Neutrophil (primary cell): ENCODE measurements at regions not wholly inside any gene's neighbourhood (a gene's known extent, or its start where the extent isn't known, plus 50 kb on each side); places are given as distances from the start of the nearest gene placed in this dataset.
"Not testable (repeated sequence)": the region's sequence is repeated elsewhere in the genome, so short reads cannot be mapped to it uniquely, and the experiment has no call there.

Experiments used
- H3K27ac ChIP-seq: fragments of 200-600 bp; sonication (generic); 2 replicates; pipeline ENCODE4 v1.5.1; 2016; ENCODE audit warnings: mild to moderate bottlenecking, moderate library complexity
- H3K27me3 ChIP-seq: fragments of 200-600 bp; sonication (generic); 2 replicates; pipeline ENCODE4 v1.6.0; 2016; ENCODE audit warnings: mild to moderate bottlenecking
- H3K36me3 ChIP-seq: fragments of 200-600 bp; sonication (generic); 2 replicates; pipeline ENCODE4 v1.5.1; 2017
- H3K4me1 ChIP-seq, 2 experiments: fragments of 200-600 bp in 1 of 2; sonication (generic) in 1 of 2; 1 replicate in 1 of 2; 2 replicates in 1 of 2; pipeline versions ENCODE4 v1.5.1 to v1.6.1; 2013 to 2016; ENCODE audit warnings: low read depth in 1 of 2, low read length in 1 of 2, mild to moderate bottlenecking in 1 of 2, moderate library complexity in 1 of 2; ENCODE audit not compliant: control insufficient read depth in 1 of 2, insufficient read depth in 1 of 2
- H3K4me3 ChIP-seq, 2 experiments: fragments of 200-600 bp in 1 of 2; sonication (generic) in 1 of 2; 1 replicate in 1 of 2; 2 replicates in 1 of 2; pipeline ENCODE4 v1.5.1; 2013 to 2016; ENCODE audit warnings: low read depth in 1 of 2, low read length in 1 of 2, mild to moderate bottlenecking in 1 of 2, moderate library complexity in 1 of 2
- H3K9me3 ChIP-seq: fragments of 200-600 bp; sonication (generic); 2 replicates; pipeline ENCODE4 v1.5.1; 2016
- TF ChIP-seq, protein P1 (sequence below): fragments of 200-600 bp; sonication (generic); IDR thresholded peaks from 2 replicates; pipeline ENCODE4 v1.5.1; 2016; ENCODE audit warnings: antibody characterized with exemption

- no peak overlapping the region for H3K4me3 ChIP-seq
- no peaks in the 10 kb centered on the region for H3K36me3 ChIP-seq
- no peak overlapping the region for H3K27ac ChIP-seq
- TF ChIP-seq, protein P1, sequence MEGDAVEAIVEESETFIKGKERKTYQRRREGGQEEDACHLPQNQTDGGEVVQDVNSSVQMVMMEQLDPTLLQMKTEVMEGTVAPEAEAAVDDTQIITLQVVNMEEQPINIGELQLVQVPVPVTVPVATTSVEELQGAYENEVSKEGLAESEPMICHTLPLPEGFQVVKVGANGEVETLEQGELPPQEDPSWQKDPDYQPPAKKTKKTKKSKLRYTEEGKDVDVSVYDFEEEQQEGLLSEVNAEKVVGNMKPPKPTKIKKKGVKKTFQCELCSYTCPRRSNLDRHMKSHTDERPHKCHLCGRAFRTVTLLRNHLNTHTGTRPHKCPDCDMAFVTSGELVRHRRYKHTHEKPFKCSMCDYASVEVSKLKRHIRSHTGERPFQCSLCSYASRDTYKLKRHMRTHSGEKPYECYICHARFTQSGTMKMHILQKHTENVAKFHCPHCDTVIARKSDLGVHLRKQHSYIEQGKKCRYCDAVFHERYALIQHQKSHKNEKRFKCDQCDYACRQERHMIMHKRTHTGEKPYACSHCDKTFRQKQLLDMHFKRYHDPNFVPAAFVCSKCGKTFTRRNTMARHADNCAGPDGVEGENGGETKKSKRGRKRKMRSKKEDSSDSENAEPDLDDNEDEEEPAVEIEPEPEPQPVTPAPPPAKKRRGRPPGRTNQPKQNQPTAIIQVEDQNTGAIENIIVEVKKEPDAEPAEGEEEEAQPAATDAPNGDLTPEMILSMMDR: no peak
- H3K4me1 ChIP-seq: peaks cover 15 to 16% of the 10 kb centered on the region in 2 experiments
- no peaks in the 10 kb centered on the region for H3K9me3 ChIP-seq
- no peaks in the 10 kb centered on the region for H3K27me3 ChIP-seq
Measured at GRCh38 chr2:64923385-64923710, 65.9 kb upstream of the SLC1A4 start.

GRCh38 chr2:64924170-64924934 lies 64.8 kb upstream of the SLC1A4 start:
- Histone ChIP-seq H3K9me3 (no peaks in the 10 kb centered on the region), H3K4me3 (no peak overlapping the region), H3K27ac (no peak overlapping the region), H3K4me1 (peaks cover 20 to 22% of the 10 kb centered on the region in 2 experiments), H3K27me3 (no peaks in the 10 kb centered on the region), H3K36me3 (no peaks in the 10 kb centered on the region)
- TF ChIP-seq, protein P1: no peak

DNA sequence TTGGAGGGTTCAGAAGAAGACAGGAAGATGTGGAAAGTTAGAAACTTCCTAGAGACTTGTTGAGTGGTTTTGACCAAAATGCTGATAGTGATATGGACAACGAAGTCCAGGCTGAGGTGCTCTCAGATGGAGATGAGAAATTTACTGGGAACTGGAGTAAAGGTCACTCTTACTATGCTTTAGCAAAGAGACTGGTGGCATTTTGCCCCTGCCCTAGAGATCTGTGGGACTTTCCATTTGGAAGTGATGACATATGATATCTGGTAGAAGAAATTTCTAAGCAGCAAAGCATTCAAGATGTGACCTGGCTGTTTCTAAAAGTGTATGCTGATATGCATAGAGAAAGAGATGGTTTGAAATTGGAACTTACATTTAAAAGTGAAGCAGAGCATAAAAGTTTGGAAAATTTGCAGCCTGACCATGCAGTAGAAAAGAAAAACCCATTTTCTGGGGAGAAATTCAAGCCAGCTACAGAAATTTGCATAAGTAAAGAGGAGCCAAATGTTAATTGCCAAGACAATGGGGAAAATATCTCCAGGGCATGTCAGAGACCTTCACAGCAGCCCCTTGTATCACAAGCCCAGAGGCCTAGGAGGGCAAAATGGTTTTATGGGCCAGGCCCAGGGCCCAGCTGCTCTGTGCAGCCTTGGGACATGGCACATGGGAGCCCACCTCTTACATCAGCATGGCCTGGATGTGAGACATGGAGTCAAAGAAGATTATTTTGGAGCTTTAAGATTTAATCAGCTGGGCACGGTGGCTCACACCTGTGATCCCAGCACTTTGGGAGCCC lies 63.1 kb upstream of the SLC1A4 start:
- H3K4me1 ChIP-seq: peaks cover 23 to 25% of the 10 kb centered on the region in 2 experiments
- H3K36me3 ChIP-seq, H3K27ac ChIP-seq, H3K4me3 ChIP-seq, H3K27me3 ChIP-seq, H3K9me3 ChIP-seq: not testable (repeated sequence)

GRCh38 chr2:64928813-64929212 lies 60.4 kb upstream of the SLC1A4 start:
- Histone ChIP-seq H3K36me3 (no peaks in the 10 kb centered on the region), H3K9me3 (no peaks in the 10 kb centered on the region), H3K4me1 (peaks cover 39 to 43% of the 10 kb centered on the region in 2 experiments), H3K27ac (no peak overlapping the region), H3K27me3 (no peaks in the 10 kb centered on the region), H3K4me3 (no peak overlapping the region)
- TF ChIP-seq, protein P1: no peak

DNA sequence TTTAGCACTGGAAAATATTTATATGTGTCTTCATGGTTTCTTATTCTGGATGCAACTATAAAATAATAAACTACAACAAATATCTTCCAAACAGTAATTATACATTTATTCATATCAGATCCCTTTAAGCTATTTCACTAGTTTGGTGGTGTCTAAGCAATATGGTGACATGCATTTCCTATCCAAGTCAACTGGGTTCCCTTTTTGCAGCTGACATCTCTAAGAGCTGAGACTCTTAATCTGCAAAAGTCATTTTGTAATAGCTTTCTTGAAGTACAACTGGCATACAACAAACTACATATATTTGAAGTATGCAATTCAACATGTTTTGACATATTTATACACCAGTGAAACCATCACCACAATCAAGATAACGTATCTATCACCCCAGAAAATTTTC lies 59.9 kb upstream of the SLC1A4 start:
- TF ChIP-seq, protein P1: no peak
- no peaks in the 10 kb centered on the region for H3K36me3 ChIP-seq
- peaks cover 39 to 43% of the 10 kb centered on the region in 2 experiments for H3K4me1 ChIP-seq
- no peaks in the 10 kb centered on the region for H3K9me3 ChIP-seq
- no peak overlapping the region for H3K4me3 ChIP-seq
- no peak overlapping the region for H3K27ac ChIP-seq
- H3K27me3 ChIP-seq: no peaks in the 10 kb centered on the region

DNA sequence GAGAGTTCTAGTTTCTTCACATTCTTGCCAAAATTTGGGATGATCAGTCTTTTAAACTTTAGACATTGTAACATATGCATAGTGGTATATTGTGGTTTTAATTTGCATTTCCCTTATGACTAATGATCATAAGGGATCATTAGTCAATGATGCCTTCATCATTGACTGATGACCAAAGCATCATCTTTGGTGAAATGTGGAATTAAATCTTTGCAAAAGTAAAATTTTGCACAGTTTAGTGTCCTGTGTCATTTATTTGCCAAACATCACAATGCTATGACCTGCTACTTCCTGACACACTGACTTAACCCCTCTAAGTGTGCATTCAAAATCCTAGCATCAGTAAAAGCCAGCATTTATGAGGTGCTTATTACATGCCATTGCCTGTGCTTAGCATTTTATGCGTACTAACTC lies 58.9 kb upstream of the SLC1A4 start:
- no peaks in the 10 kb centered on the region for H3K27me3 ChIP-seq

More for the DNA sequence above, 58.9 kb upstream of the SLC1A4 start:
- Histone ChIP-seq H3K4me1 (peaks cover 38 to 39% of the 10 kb centered on the region in 2 experiments), H3K4me3 (no peak overlapping the region), H3K9me3 (no peaks in the 10 kb centered on the region), H3K36me3 (no peaks in the 10 kb centered on the region), H3K27ac (no peak overlapping the region)
- TF ChIP-seq, protein P1: no peak
